ENCODE measurements at regions not wholly inside any gene's neighbourhood (a gene's known extent, or its start where the extent isn't known, plus 50 kb on each side); places are given as distances from the start of the nearest gene placed in this dataset.

DNA sequence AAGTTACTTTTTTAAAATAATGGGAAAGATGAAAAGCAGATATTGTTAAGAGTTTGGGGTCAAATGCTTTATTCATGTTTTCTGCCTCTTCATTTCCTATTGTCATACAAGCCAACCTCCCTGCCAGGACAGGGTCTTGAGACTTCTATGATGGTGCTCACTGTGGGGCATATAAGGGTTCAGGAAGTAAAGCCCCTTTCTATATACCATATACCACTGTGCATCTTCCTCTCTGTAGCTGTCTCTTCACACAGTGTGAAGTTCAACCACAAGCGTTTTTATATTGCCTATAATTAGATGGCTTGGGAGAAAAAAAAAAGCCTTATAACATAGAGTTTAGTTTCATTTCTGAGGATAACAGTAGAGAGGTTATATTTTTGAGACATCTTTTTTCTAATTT, 389.8 kb upstream of the SORCS1 start:
- no peak overlapping the region for H3K4me3 Mint-ChIP-seq
- no peak overlapping the region for H2AFZ ChIP-seq
- H3K27ac ChIP-seq (ENCODE audit: low read depth) = no peak overlapping the region
- no peaks in the 10 kb centered on the region for H3K4me1 ChIP-seq (ENCODE audit: insufficient read depth)
- DNase-seq (ENCODE audit: low spot score) (no peak), ATAC-seq (no peak)
- H3K9me2 ChIP-seq (ENCODE audit: insufficient read depth) = no peaks in the 10 kb centered on the region
- H3K27me3 Mint-ChIP-seq (ENCODE audit: insufficient read depth, low read depth, poor library complexity) = no peaks in the 10 kb centered on the region
- no peak overlapping the region for H3K4me2 ChIP-seq
- no peak overlapping the region for H3K27ac Mint-ChIP-seq
- H3K36me3 Mint-ChIP-seq (ENCODE audit: low read depth) = no peaks in the 10 kb centered on the region
- no peaks in the 10 kb centered on the region for H3K36me3 ChIP-seq (ENCODE audit: insufficient read depth)
- no peaks in the 10 kb centered on the region for H3K79me2 ChIP-seq (replicated peaks; ENCODE audit: insufficient read depth)
- TF ChIP-seq, protein P1, sequence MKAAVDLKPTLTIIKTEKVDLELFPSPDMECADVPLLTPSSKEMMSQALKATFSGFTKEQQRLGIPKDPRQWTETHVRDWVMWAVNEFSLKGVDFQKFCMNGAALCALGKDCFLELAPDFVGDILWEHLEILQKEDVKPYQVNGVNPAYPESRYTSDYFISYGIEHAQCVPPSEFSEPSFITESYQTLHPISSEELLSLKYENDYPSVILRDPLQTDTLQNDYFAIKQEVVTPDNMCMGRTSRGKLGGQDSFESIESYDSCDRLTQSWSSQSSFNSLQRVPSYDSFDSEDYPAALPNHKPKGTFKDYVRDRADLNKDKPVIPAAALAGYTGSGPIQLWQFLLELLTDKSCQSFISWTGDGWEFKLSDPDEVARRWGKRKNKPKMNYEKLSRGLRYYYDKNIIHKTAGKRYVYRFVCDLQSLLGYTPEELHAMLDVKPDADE (IDR thresholded peaks at IDR 0.05) = no peak
- TF ChIP-seq POLR2AphosphoS5 (IDR thresholded peaks at IDR 0.05; ENCODE audit: low read depth) (no peak), EZH2 (IDR thresholded peaks at IDR 0.05; ENCODE audit: low read depth, unreplicated experiment) (no peak), ZNF462 (CRISPR knock-in tag; IDR thresholded peaks at IDR 0.05) (no peak), EZH2phosphoT487 (IDR thresholded peaks at IDR 0.05; ENCODE audit: unreplicated experiment) (no peak)
- TF ChIP-seq, protein P2, sequence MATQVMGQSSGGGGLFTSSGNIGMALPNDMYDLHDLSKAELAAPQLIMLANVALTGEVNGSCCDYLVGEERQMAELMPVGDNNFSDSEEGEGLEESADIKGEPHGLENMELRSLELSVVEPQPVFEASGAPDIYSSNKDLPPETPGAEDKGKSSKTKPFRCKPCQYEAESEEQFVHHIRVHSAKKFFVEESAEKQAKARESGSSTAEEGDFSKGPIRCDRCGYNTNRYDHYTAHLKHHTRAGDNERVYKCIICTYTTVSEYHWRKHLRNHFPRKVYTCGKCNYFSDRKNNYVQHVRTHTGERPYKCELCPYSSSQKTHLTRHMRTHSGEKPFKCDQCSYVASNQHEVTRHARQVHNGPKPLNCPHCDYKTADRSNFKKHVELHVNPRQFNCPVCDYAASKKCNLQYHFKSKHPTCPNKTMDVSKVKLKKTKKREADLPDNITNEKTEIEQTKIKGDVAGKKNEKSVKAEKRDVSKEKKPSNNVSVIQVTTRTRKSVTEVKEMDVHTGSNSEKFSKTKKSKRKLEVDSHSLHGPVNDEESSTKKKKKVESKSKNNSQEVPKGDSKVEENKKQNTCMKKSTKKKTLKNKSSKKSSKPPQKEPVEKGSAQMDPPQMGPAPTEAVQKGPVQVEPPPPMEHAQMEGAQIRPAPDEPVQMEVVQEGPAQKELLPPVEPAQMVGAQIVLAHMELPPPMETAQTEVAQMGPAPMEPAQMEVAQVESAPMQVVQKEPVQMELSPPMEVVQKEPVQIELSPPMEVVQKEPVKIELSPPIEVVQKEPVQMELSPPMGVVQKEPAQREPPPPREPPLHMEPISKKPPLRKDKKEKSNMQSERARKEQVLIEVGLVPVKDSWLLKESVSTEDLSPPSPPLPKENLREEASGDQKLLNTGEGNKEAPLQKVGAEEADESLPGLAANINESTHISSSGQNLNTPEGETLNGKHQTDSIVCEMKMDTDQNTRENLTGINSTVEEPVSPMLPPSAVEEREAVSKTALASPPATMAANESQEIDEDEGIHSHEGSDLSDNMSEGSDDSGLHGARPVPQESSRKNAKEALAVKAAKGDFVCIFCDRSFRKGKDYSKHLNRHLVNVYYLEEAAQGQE (IDR thresholded peaks at IDR 0.05; ENCODE audit: unreplicated experiment) = no peak
- H3K4me3 ChIP-seq = no peak overlapping the region
- peaks cover 5% of the 10 kb centered on the region; the same call in 2 of the 3 replicates for H3K9me3 Mint-ChIP-seq
- peaks cover 1% of the 10 kb centered on the region; the same call in 1 of the 3 replicates for H3K4me1 Mint-ChIP-seq
- no peaks in the 10 kb centered on the region for H3F3A ChIP-seq (replicated peaks; ENCODE audit: low read depth)
- no peaks in the 10 kb centered on the region for H4K20me1 ChIP-seq (replicated peaks; ENCODE audit: insufficient read depth)
- no peaks in the 10 kb centered on the region for H3K27me3 ChIP-seq (ENCODE audit: insufficient read depth)

Data from GM23338 (cell line).